ENCODE measurements at regions not wholly inside any gene's neighbourhood (a gene's known extent, or its start where the extent isn't known, plus 50 kb on each side); places are given as distances from the start of the nearest gene placed in this dataset.

DNA sequence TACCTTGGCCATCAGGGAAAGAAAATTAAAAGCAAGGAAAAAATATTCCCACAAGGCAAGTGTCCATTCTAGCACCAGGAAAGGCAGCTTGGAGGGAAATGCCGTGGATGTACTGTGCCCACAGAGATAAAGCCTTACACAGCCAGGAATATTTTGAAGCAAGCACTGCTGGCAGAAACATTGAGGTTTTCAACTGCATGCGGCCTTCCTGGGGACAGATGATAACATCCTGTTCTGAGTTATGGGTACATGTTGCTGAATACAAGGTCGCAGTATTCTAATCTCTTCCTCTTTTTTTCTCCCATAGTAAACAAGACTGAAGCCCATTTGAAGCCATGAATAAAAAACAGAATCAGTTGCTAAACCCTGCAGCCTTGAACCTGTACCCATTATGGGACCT lies 197.1 kb downstream of the BTG1 start:
- TF ChIP-seq, protein P1, sequence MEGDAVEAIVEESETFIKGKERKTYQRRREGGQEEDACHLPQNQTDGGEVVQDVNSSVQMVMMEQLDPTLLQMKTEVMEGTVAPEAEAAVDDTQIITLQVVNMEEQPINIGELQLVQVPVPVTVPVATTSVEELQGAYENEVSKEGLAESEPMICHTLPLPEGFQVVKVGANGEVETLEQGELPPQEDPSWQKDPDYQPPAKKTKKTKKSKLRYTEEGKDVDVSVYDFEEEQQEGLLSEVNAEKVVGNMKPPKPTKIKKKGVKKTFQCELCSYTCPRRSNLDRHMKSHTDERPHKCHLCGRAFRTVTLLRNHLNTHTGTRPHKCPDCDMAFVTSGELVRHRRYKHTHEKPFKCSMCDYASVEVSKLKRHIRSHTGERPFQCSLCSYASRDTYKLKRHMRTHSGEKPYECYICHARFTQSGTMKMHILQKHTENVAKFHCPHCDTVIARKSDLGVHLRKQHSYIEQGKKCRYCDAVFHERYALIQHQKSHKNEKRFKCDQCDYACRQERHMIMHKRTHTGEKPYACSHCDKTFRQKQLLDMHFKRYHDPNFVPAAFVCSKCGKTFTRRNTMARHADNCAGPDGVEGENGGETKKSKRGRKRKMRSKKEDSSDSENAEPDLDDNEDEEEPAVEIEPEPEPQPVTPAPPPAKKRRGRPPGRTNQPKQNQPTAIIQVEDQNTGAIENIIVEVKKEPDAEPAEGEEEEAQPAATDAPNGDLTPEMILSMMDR (IDR thresholded peaks at IDR 0.05), result no peak
- no peak for TF ChIP-seq EP300 (IDR thresholded peaks at IDR 0.05; ENCODE audit: low read depth)
